ENCODE measurements at regions not wholly inside any gene's neighbourhood (a gene's known extent, or its start where the extent isn't known, plus 50 kb on each side); places are given as distances from the start of the nearest gene placed in this dataset.

- H3K36me3 ChIP-seq, result no peaks in the 10 kb centered on the region
- DNase-seq (no peak), ATAC-seq (no peak)
- WGBS (ENCODE audit: insufficient coverage, low coverage, low lambda C conversion rate, missing lambda C conversion rate), result 43% methylated on average over 1 of the region's 3 CpGs
- H3K4me1 ChIP-seq, result no peaks in the 10 kb centered on the region
- H3K9me3 ChIP-seq, result no peaks in the 10 kb centered on the region
- no peak overlapping the region for H3K4me3 ChIP-seq
- H3K27ac ChIP-seq, result no peak overlapping the region
- no peak for TF ChIP-seq POLR2A (IDR thresholded peaks at IDR 0.05)
- no peak for TF ChIP-seq CTCF (IDR thresholded peaks at IDR 0.05)
- H3K27me3 ChIP-seq, result no peaks in the 10 kb centered on the region
- intact Hi-C loops (cut with DNase I), result no loop called here
Measured at GRCh38 chr6:163709693-163710092, 295.2 kb downstream of the QKI start.

GRCh38 chr6:163709255-163709654 is 294.7 kb downstream of the QKI start:
- Histone ChIP-seq H3K4me1 (no peaks in the 10 kb centered on the region), H3K9me3 (no peaks in the 10 kb centered on the region), H3K36me3 (no peaks in the 10 kb centered on the region), H3K27me3 (no peaks in the 10 kb centered on the region), H3K4me3 (no peak overlapping the region), H3K27ac (no peak overlapping the region)
- TF ChIP-seq CTCF (IDR thresholded peaks at IDR 0.05) (no peak), POLR2A (IDR thresholded peaks at IDR 0.05) (no peak)
- ATAC-seq (no peak), DNase-seq (no peak)
- WGBS (ENCODE audit: insufficient coverage, low coverage, low lambda C conversion rate, missing lambda C conversion rate), result 72% methylated on average over 6 of the region's 6 CpGs
- intact Hi-C loops (cut with DNase I), result no loop called here

GRCh38 chr6:163708466-163708865 is 293.9 kb downstream of the QKI start:
- DNase-seq (peak in 1 of 3 donors; percentile 43), ATAC-seq (peak in 3 of 4 donors; percentile 28 to 66 (median 47))
- intact Hi-C loops (cut with DNase I), result no loop called here
- H3K36me3 ChIP-seq, result no peaks in the 10 kb centered on the region
- no peaks in the 10 kb centered on the region for H3K9me3 ChIP-seq
- no peaks in the 10 kb centered on the region for H3K4me1 ChIP-seq
- H3K27me3 ChIP-seq, result no peaks in the 10 kb centered on the region
- H3K27ac ChIP-seq, result no peak overlapping the region
- TF ChIP-seq POLR2A (IDR thresholded peaks at IDR 0.05) (no peak), CTCF (IDR thresholded peaks at IDR 0.05) (no peak)
- WGBS (ENCODE audit: insufficient coverage, low coverage, low lambda C conversion rate, missing lambda C conversion rate), result 26% methylated on average over 7 of the region's 7 CpGs
- no peak overlapping the region for H3K4me3 ChIP-seq

- ATAC-seq (no peak), DNase-seq (no peak)
- no peaks in the 10 kb centered on the region for H3K36me3 ChIP-seq
- H3K4me3 ChIP-seq, result no peak overlapping the region
- H3K27me3 ChIP-seq, result no peaks in the 10 kb centered on the region
- TF ChIP-seq CTCF (IDR thresholded peaks at IDR 0.05), result no peak
- no peak for TF ChIP-seq POLR2A (IDR thresholded peaks at IDR 0.05)
- no peaks in the 10 kb centered on the region for H3K4me1 ChIP-seq
- intact Hi-C loops (cut with DNase I), result no loop called here
- H3K9me3 ChIP-seq, result no peaks in the 10 kb centered on the region
- H3K27ac ChIP-seq, result no peak overlapping the region
- 66% methylated on average over 17 of the region's 18 CpGs for WGBS (ENCODE audit: insufficient coverage, low coverage, low lambda C conversion rate, missing lambda C conversion rate)
Measured at GRCh38 chr6:163707387-163708355, 293.2 kb downstream of the QKI start.
